CD4-positive, alpha-beta T cell treated with Interleukin-21 for 1 hour (primary cell): ENCODE measurements at regions not wholly inside any gene's neighbourhood (a gene's known extent, or its start where the extent isn't known, plus 50 kb on each side); places are given as distances from the start of the nearest gene placed in this dataset.
"Not testable (repeated sequence)": the region's sequence is repeated elsewhere in the genome, so short reads cannot be mapped to it uniquely, and the experiment has no call there.

Source experiments
- DNase-seq: peaks from one replicate; pipeline ENCODE4 v3.0.0-alpha.2; 2020

- no peak for DNase-seq
Observed at GRCh38 chr9:135173066-135173465, 85.6 kb downstream of the OLFM1 start.

- no peak for DNase-seq
Observed at GRCh38 chr9:135174248-135174647, 86.8 kb downstream of the OLFM1 start.

GRCh38 chr9:135174981-135175380 lies 87.5 kb downstream of the OLFM1 start:
- DNase-seq = no peak

GRCh38 chr9:135176284-135176683 lies 88.8 kb downstream of the OLFM1 start:
- DNase-seq = no peak

- DNase-seq = not testable (repeated sequence)
Observed at GRCh38 chr9:135177562-135177961, 90.1 kb downstream of the OLFM1 start.

- DNase-seq = no peak
Observed at GRCh38 chr9:135178498-135178897, 91.0 kb downstream of the OLFM1 start.

- DNase-seq = no peak
Observed at GRCh38 chr9:135179041-135179440, 91.6 kb downstream of the OLFM1 start.

GRCh38 chr9:135179976-135180375 lies 92.5 kb downstream of the OLFM1 start:
- no peak for DNase-seq

- no peak for DNase-seq
Observed at GRCh38 chr9:135180586-135180985, 93.1 kb downstream of the OLFM1 start.

GRCh38 chr9:135181336-135181735 lies 93.9 kb downstream of the OLFM1 start:
- DNase-seq = no peak

GRCh38 chr9:135181841-135182240 lies 94.4 kb downstream of the OLFM1 start:
- DNase-seq = not testable (repeated sequence)

GRCh38 chr9:135183069-135183468 lies 95.6 kb downstream of the OLFM1 start:
- no peak for DNase-seq

- DNase-seq = no peak
Observed at GRCh38 chr9:135183528-135184180, 96.2 kb downstream of the OLFM1 start.

- no peak for DNase-seq
Observed at GRCh38 chr9:135184181-135185053, 96.9 kb downstream of the OLFM1 start.

GRCh38 chr9:135185060-135185459 lies 97.6 kb downstream of the OLFM1 start:
- DNase-seq = no peak

- no peak for DNase-seq
Observed at GRCh38 chr9:135186248-135187164, 99.0 kb downstream of the OLFM1 start.

- DNase-seq = no peak
Observed at GRCh38 chr9:135187365-135187764, 99.9 kb downstream of the OLFM1 start.

- DNase-seq = no peak
Observed at GRCh38 chr9:135188681-135189151, 101.2 kb downstream of the OLFM1 start.

- no peak for DNase-seq
Observed at GRCh38 chr9:135189497-135189896, 102.0 kb downstream of the OLFM1 start.

GRCh38 chr9:135190789-135191577 lies 103.5 kb downstream of the OLFM1 start:
- no peak for DNase-seq

GRCh38 chr9:135192686-135193085 lies 105.2 kb downstream of the OLFM1 start:
- no peak for DNase-seq

GRCh38 chr9:135195975-135196374 lies 108.5 kb downstream of the OLFM1 start:
- not testable (repeated sequence) for DNase-seq
